ENCODE measurements at regions not wholly inside any gene's neighbourhood (a gene's known extent, or its start where the extent isn't known, plus 50 kb on each side); places are given as distances from the start of the nearest gene placed in this dataset.

DNA sequence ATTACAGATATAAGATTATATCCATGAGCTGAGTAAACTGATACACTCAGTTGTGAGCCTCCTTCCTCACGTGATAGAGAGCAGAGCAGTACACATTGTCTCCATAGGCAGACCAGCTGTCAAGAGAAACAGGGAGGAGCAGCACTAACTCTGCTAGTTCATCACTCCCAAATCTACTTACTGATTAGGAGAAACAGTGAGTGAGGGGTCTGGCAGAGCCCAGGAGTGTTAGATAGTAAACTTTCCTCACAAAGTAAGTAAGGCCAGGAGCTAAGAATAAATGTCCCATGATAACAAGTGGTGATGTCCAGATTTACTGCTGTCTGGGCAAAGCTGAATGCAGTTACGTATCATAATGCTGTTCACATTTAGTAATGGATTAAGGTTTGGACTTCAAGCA, 168.6 kb upstream of the KCNK2 start:
- H3K9me3 Mint-ChIP-seq (ENCODE audit: unreplicated experiment), result no peaks in the 10 kb centered on the region
- no peak overlapping the region for H2AFZ ChIP-seq (ENCODE audit: low read depth, low read length)
- no peak overlapping the region for H3K4me3 ChIP-seq (ENCODE audit: insufficient read depth, low read depth, low read length)
- DNase-seq (ENCODE audit: low read depth), result no peak
- no peak overlapping the region for H3K4me3 Mint-ChIP-seq (ENCODE audit: unreplicated experiment)
- H3K79me2 ChIP-seq (ENCODE audit: insufficient read depth, low read length), result no peaks in the 10 kb centered on the region
- TF ChIP-seq, protein P1, sequence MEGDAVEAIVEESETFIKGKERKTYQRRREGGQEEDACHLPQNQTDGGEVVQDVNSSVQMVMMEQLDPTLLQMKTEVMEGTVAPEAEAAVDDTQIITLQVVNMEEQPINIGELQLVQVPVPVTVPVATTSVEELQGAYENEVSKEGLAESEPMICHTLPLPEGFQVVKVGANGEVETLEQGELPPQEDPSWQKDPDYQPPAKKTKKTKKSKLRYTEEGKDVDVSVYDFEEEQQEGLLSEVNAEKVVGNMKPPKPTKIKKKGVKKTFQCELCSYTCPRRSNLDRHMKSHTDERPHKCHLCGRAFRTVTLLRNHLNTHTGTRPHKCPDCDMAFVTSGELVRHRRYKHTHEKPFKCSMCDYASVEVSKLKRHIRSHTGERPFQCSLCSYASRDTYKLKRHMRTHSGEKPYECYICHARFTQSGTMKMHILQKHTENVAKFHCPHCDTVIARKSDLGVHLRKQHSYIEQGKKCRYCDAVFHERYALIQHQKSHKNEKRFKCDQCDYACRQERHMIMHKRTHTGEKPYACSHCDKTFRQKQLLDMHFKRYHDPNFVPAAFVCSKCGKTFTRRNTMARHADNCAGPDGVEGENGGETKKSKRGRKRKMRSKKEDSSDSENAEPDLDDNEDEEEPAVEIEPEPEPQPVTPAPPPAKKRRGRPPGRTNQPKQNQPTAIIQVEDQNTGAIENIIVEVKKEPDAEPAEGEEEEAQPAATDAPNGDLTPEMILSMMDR (IDR thresholded peaks at IDR 0.05; ENCODE audit: insufficient read depth, low read depth, low read length), result no peak
- no peak for TF ChIP-seq EZH2 (IDR thresholded peaks at IDR 0.05; ENCODE audit: insufficient read depth, low read length)
- H3K9ac ChIP-seq (ENCODE audit: low read length), result no peak overlapping the region
- no peaks in the 10 kb centered on the region for H3K36me3 Mint-ChIP-seq (ENCODE audit: low read depth, unreplicated experiment)
- H3K4me1 Mint-ChIP-seq (ENCODE audit: low read depth, unreplicated experiment), result no peaks in the 10 kb centered on the region
- H3K27ac ChIP-seq (ENCODE audit: low read depth, low read length), result no peak overlapping the region
- no peaks in the 10 kb centered on the region for H3K36me3 ChIP-seq (ENCODE audit: insufficient read depth, low read length)
- H3K9me3 ChIP-seq (ENCODE audit: insufficient read depth, low read depth, low read length), result no peaks in the 10 kb centered on the region
- H4K20me1 ChIP-seq (ENCODE audit: insufficient read depth, low read length), result no peaks in the 10 kb centered on the region
- no peaks in the 10 kb centered on the region for H3K4me1 ChIP-seq (ENCODE audit: insufficient read depth, low read length)
- H3K27me3 ChIP-seq (ENCODE audit: insufficient read depth, low read length), result no peaks in the 10 kb centered on the region
- FAIRE-seq, result no peak
- H3K27ac Mint-ChIP-seq (ENCODE audit: unreplicated experiment), result no peak overlapping the region
- no peak overlapping the region for H3K4me2 ChIP-seq (ENCODE audit: low read length)
- no peaks in the 10 kb centered on the region for H3K27me3 Mint-ChIP-seq (ENCODE audit: low read depth, unreplicated experiment)

DNA sequence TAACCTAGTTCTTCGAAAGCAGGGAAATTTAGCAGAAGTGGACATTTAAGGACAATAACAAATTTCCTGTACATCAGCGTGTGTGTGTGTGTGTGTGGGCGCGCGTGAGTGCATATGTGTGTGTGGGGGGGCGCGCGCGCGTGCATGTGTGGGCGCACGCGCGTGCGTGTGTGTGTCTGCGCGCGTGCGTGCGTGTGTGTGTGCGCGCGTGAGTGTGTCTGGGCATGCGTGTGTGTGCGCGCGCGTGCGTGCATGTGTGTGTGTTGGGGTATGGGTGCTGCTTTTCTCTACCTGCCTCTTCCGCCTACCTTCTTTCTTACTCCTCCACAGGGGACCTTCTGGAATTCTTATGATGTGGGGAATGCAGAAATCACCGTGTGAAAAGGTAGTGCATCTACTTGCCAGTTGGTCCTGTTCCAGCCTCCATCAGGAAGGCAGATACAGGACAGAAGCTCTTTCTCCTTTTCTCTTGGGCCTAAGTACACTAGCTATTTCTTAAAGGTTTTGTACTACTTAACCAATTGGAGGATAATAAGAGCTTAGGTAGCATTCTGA, 165.4 kb upstream of the KCNK2 start:
- Histone ChIP-seq H3K9me3 (ENCODE audit: insufficient read depth, low read depth, low read length) (no peaks in the 10 kb centered on the region), H3K27me3 (ENCODE audit: insufficient read depth, low read length) (no peaks in the 10 kb centered on the region), H3K4me2 (ENCODE audit: low read length) (no peak overlapping the region), H3K4me1 (ENCODE audit: insufficient read depth, low read length) (no peaks in the 10 kb centered on the region), H2AFZ (ENCODE audit: low read depth, low read length) (no peak overlapping the region), H3K4me3 (ENCODE audit: insufficient read depth, low read depth, low read length) (no peak overlapping the region), H3K27ac (ENCODE audit: low read depth, low read length) (no peak overlapping the region), H3K36me3 (ENCODE audit: insufficient read depth, low read length) (no peaks in the 10 kb centered on the region), H3K79me2 (ENCODE audit: insufficient read depth, low read length) (no peaks in the 10 kb centered on the region), H4K20me1 (ENCODE audit: insufficient read depth, low read length) (no peaks in the 10 kb centered on the region), H3K9ac (ENCODE audit: low read length) (no peak overlapping the region)
- no peak for TF ChIP-seq EZH2 (IDR thresholded peaks at IDR 0.05; ENCODE audit: insufficient read depth, low read length)
- TF ChIP-seq, protein P1 (IDR thresholded peaks at IDR 0.05; ENCODE audit: insufficient read depth, low read depth, low read length), result no peak
- no peak for DNase-seq (ENCODE audit: low read depth)
- peaks cover 2% of the 10 kb centered on the region for H3K4me1 Mint-ChIP-seq (ENCODE audit: low read depth, unreplicated experiment)
- H3K27me3 Mint-ChIP-seq (ENCODE audit: low read depth, unreplicated experiment), result no peaks in the 10 kb centered on the region
- H3K9me3 Mint-ChIP-seq (ENCODE audit: unreplicated experiment), result no peaks in the 10 kb centered on the region
- H3K36me3 Mint-ChIP-seq (ENCODE audit: low read depth, unreplicated experiment), result no peaks in the 10 kb centered on the region
- no peak for FAIRE-seq
- no peak overlapping the region for H3K27ac Mint-ChIP-seq (ENCODE audit: unreplicated experiment)
- no peak overlapping the region for H3K4me3 Mint-ChIP-seq (ENCODE audit: unreplicated experiment)

DNA sequence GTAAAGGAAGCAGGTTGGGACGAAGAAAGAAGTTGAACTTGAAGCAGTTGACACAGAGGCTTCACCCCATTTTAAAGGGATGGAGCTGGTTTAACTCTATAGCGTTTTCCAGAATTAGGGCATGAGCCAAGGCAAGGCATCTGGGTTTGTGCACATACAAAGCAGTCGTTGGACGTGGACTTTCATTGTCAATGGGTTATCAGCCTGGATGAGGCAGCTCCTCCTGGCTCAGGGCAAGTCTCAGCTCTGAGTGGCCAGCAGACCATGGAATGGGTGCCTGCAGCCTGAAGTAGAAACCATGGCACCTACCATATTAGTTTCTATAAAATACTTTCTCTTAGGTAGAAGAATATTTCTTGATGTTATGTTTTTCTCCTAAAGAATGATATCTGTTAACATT, 163.8 kb upstream of the KCNK2 start:
- FAIRE-seq, result no peak
- no peak overlapping the region for H2AFZ ChIP-seq (ENCODE audit: low read depth, low read length)

More for the DNA sequence above, 163.8 kb upstream of the KCNK2 start:
- no peak for DNase-seq (ENCODE audit: low read depth)
- Mint-ChIP-seq H3K4me1 (ENCODE audit: low read depth, unreplicated experiment) (peaks cover 4% of the 10 kb centered on the region), H3K27me3 (ENCODE audit: low read depth, unreplicated experiment) (no peaks in the 10 kb centered on the region), H3K36me3 (ENCODE audit: low read depth, unreplicated experiment) (no peaks in the 10 kb centered on the region), H3K9me3 (ENCODE audit: unreplicated experiment) (no peaks in the 10 kb centered on the region), H3K27ac (ENCODE audit: unreplicated experiment) (no peak overlapping the region), H3K4me3 (ENCODE audit: unreplicated experiment) (no peak overlapping the region)
- Histone ChIP-seq H3K27me3 (ENCODE audit: insufficient read depth, low read length) (no peaks in the 10 kb centered on the region), H4K20me1 (ENCODE audit: insufficient read depth, low read length) (no peaks in the 10 kb centered on the region), H3K4me1 (ENCODE audit: insufficient read depth, low read length) (no peaks in the 10 kb centered on the region), H3K9me3 (ENCODE audit: insufficient read depth, low read depth, low read length) (no peaks in the 10 kb centered on the region), H3K4me3 (ENCODE audit: insufficient read depth, low read depth, low read length) (no peak overlapping the region), H3K27ac (ENCODE audit: low read depth, low read length) (no peak overlapping the region), H3K4me2 (ENCODE audit: low read length) (no peak overlapping the region), H3K36me3 (ENCODE audit: insufficient read depth, low read length) (no peaks in the 10 kb centered on the region), H3K9ac (ENCODE audit: low read length) (no peak overlapping the region), H3K79me2 (ENCODE audit: insufficient read depth, low read length) (no peaks in the 10 kb centered on the region)
- no peak for TF ChIP-seq EZH2 (IDR thresholded peaks at IDR 0.05; ENCODE audit: insufficient read depth, low read length)
- TF ChIP-seq, protein P1 (IDR thresholded peaks at IDR 0.05; ENCODE audit: insufficient read depth, low read depth, low read length), result no peak

Measured in astrocyte (in vitro differentiated cells and primary cell).